ENCODE measurements at regions not wholly inside any gene's neighbourhood (a gene's known extent, or its start where the extent isn't known, plus 50 kb on each side); places are given as distances from the start of the nearest gene placed in this dataset.

DNA sequence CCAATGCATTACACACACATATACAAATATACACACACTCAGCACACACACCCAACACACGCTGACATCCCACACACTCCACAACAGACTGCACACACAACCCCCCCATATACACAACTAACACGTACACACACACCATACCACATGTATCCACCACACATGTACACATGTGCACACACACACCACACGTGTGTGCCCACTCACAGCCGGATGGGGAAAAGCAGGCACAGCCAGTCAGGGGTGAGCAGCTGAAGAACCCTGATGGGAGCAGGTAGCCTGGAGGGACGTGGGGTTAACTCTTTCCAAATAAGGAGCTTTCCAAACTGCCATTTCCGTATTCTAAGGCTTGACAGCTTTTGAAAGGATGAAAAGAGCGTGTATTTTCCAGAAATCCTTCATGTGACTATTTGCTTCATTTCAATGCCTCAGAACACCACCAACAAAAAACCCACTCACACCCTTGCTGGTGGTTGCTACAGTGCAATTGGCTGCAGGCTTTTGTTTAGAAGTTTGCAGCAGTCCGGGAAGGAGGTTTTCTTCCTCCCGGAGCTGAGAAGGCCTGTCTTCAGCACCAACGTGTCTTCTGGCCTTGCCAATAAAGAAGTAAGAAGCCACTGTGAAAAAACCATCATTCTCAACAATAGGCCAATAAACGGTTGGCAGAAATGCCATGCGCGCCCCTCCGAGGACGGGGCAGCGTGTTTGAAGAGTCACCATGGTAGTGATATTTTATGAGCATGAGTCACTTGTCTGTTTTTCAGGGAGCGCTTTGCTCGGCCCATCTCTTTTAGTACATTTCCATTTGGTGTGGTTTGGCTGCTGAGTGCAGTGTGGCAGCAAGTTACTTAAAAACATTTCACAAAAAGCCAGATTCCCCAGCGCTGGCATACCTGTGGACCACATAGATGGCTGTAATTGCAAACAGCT, 131.3 kb upstream of the GMDS start:
- no peak overlapping the region for H3K9ac ChIP-seq (ENCODE audit: low read length in 5 of 5)
- H3K4me3 ChIP-seq (ENCODE audit: low read depth in 1 of 5, low read length in 5 of 5) = no peak overlapping the region

DNA sequence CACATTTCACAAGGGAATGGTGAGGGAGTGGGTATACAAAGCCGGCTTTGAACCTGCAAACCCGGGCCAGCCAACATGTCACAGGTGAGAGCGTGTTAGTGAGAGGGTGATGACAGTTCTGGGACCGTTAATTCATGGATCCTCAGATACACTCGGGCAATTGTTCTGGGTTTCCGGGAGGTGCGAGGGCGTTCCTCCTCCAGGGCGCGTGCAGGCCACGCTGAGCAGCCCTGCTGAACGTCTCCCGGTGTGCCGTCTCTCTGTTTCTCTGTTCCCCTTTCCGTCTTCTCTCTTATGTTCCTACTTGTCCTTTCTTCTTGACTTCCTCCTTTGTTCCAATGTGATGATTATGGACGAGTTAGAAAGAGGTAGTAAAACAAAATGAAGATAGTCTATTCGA, 130.0 kb upstream of the GMDS start:
- Histone ChIP-seq H3K27me3 (ENCODE audit: control insufficient read depth in 5 of 5, insufficient read depth in 4 of 5, low read length in 5 of 5) (no peaks in the 10 kb centered on the region), H3K4me3 (ENCODE audit: low read depth in 1 of 5, low read length in 5 of 5) (no peak overlapping the region), H3K27ac (ENCODE audit: low read depth, low read length) (no peak overlapping the region), H3K9ac (ENCODE audit: low read length in 5 of 5) (no peak overlapping the region), H3K9me3 (ENCODE audit: control insufficient read depth in 5 of 5, low read length in 5 of 5) (no peaks in the 10 kb centered on the region), H3K4me1 (ENCODE audit: control insufficient read depth in 5 of 5, insufficient read depth in 5 of 5, low read length in 5 of 5) (no peaks in the 10 kb centered on the region), H3K36me3 (ENCODE audit: control insufficient read depth in 5 of 5, insufficient read depth in 5 of 5, low read length in 5 of 5) (no peaks in the 10 kb centered on the region)

More for the DNA sequence above, 131.3 kb upstream of the GMDS start:
- no peaks in the 10 kb centered on the region for H3K9me3 ChIP-seq (ENCODE audit: control insufficient read depth in 5 of 5, low read length in 5 of 5)
- H3K27me3 ChIP-seq (ENCODE audit: control insufficient read depth in 5 of 5, insufficient read depth in 4 of 5, low read length in 5 of 5) = no peaks in the 10 kb centered on the region
- no peak overlapping the region for H3K27ac ChIP-seq (ENCODE audit: low read depth, low read length)
- H3K36me3 ChIP-seq (ENCODE audit: control insufficient read depth in 5 of 5, insufficient read depth in 5 of 5, low read length in 5 of 5) = no peaks in the 10 kb centered on the region
- no peaks in the 10 kb centered on the region for H3K4me1 ChIP-seq (ENCODE audit: control insufficient read depth in 5 of 5, insufficient read depth in 5 of 5, low read length in 5 of 5)

DNA sequence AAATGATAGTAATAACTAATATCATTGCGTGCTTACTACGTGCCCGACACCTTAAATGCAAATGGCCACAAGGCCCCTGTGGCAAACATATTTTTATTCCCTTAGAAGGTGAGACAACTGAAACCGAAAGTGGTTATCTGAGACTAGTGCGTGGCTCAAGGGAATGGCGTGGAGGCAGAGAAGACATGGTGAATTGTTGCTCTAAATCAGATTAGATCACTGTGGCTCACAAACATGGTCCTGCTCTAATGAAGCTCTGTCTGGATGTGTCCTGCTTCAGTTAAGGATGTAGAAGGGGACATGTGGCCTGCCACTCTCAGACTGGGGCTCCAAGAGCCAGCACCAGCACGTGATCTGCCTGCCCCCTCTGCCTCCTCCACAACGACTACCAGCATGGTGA, 124.2 kb upstream of the GMDS start:
- H3K36me3 ChIP-seq (ENCODE audit: control insufficient read depth in 5 of 5, insufficient read depth in 5 of 5, low read length in 5 of 5) = no peaks in the 10 kb centered on the region
- H3K9me3 ChIP-seq (ENCODE audit: control insufficient read depth in 5 of 5, low read length in 5 of 5) = no peaks in the 10 kb centered on the region
- no peak overlapping the region for H3K9ac ChIP-seq (ENCODE audit: low read length in 5 of 5)
- H3K4me1 ChIP-seq (ENCODE audit: control insufficient read depth in 5 of 5, insufficient read depth in 5 of 5, low read length in 5 of 5) = peaks cover 0 to 3% (median 0%) of the 10 kb centered on the region in 5 donors
- no peak overlapping the region for H3K27ac ChIP-seq (ENCODE audit: low read depth, low read length)
- no peaks in the 10 kb centered on the region for H3K27me3 ChIP-seq (ENCODE audit: control insufficient read depth in 5 of 5, insufficient read depth in 4 of 5, low read length in 5 of 5)
- H3K4me3 ChIP-seq (ENCODE audit: low read depth in 1 of 5, low read length in 5 of 5) = no peak overlapping the region

DNA sequence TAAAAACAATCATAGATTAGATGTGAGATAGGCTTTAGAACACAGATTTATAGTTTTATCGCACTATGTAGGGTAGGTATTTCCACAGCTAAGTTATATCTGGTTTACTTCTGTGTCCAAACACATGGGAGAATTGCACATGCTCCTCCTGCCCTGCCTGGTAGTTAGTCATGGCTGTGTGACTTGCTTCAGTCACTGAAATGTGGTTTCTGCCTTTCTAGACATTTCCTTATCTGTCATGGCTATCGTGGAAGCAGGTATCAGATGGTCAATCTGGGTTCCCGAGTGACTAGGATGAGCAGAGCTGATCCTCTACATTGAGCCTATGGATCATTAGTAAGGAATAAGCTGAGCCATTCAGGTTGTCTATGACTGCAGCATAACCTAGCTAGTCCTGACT, 117.8 kb upstream of the GMDS start:
- Histone ChIP-seq H3K4me3 (ENCODE audit: low read depth in 1 of 5, low read length in 5 of 5) (no peak overlapping the region), H3K36me3 (ENCODE audit: control insufficient read depth in 5 of 5, insufficient read depth in 5 of 5, low read length in 5 of 5) (peaks cover 0 to 4% (median 0%) of the 10 kb centered on the region in 5 donors), H3K27ac (ENCODE audit: low read depth, low read length) (no peak overlapping the region), H3K9me3 (ENCODE audit: control insufficient read depth in 5 of 5, low read length in 5 of 5) (no peaks in the 10 kb centered on the region), H3K27me3 (ENCODE audit: control insufficient read depth in 5 of 5, insufficient read depth in 4 of 5, low read length in 5 of 5) (no peaks in the 10 kb centered on the region), H3K4me1 (ENCODE audit: control insufficient read depth in 5 of 5, insufficient read depth in 5 of 5, low read length in 5 of 5) (peaks cover 0 to 12% (median 4%) of the 10 kb centered on the region in 5 donors), H3K9ac (ENCODE audit: low read length in 5 of 5) (no peak overlapping the region)

DNA sequence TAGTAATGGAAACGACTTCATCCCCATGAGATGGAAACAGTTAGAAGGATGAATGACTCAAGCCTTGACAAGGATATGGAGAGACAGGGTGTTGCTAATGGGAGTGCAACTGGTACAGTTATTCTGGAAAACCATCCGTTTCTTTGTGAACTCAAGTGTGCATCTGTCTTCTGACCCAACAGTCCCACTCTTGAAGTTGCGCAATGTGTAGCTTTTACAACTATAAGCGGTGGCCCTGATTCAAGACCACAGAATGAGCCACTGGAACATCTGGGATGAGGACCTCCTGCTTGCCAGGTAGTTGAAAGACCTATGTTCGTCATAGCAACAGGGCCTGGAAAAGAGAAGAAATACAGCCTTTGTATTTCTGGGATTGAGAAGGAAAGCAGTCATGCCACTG, 115.8 kb upstream of the GMDS start:
- Histone ChIP-seq H3K9me3 (ENCODE audit: control insufficient read depth in 5 of 5, low read length in 5 of 5) (no peaks in the 10 kb centered on the region), H3K9ac (ENCODE audit: low read length in 5 of 5) (no peak overlapping the region), H3K4me3 (ENCODE audit: low read depth in 1 of 5, low read length in 5 of 5) (no peak overlapping the region), H3K36me3 (ENCODE audit: control insufficient read depth in 5 of 5, insufficient read depth in 5 of 5, low read length in 5 of 5) (peaks cover 0 to 4% (median 0%) of the 10 kb centered on the region in 5 donors), H3K27me3 (ENCODE audit: control insufficient read depth in 5 of 5, insufficient read depth in 4 of 5, low read length in 5 of 5) (no peaks in the 10 kb centered on the region), H3K4me1 (ENCODE audit: control insufficient read depth in 5 of 5, insufficient read depth in 5 of 5, low read length in 5 of 5) (peaks cover 0 to 12% (median 4%) of the 10 kb centered on the region in 5 donors), H3K27ac (ENCODE audit: low read depth, low read length) (no peak overlapping the region)

DNA sequence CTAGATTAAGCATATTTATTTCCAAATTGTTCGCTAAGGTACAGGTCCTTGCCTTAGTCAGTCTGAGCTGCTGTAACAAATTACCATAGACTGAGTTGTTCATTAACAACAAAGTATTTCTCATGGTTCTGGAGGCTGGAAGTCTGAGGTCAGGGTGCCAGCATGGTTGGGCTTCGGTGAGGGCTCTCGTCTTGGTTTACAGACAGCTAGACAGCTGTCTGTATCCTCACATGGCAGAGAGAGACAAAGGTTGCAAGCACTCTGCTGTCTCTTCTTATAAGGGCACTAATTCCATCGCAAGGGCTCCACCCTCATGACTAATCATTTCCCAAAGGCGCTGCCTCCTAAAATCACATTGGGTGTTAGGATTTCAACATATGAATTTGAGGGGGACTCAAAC, 115.3 kb upstream of the GMDS start:
- H3K9me3 ChIP-seq (ENCODE audit: control insufficient read depth in 5 of 5, low read length in 5 of 5) = no peaks in the 10 kb centered on the region
- peaks cover 0 to 12% (median 4%) of the 10 kb centered on the region in 5 donors for H3K4me1 ChIP-seq (ENCODE audit: control insufficient read depth in 5 of 5, insufficient read depth in 5 of 5, low read length in 5 of 5)
- peaks cover 0 to 4% (median 0%) of the 10 kb centered on the region in 5 donors for H3K36me3 ChIP-seq (ENCODE audit: control insufficient read depth in 5 of 5, insufficient read depth in 5 of 5, low read length in 5 of 5)
- no peak overlapping the region for H3K9ac ChIP-seq (ENCODE audit: low read length in 5 of 5)
- no peak overlapping the region for H3K4me3 ChIP-seq (ENCODE audit: low read depth in 1 of 5, low read length in 5 of 5)
- H3K27me3 ChIP-seq (ENCODE audit: control insufficient read depth in 5 of 5, insufficient read depth in 4 of 5, low read length in 5 of 5) = no peaks in the 10 kb centered on the region
- H3K27ac ChIP-seq (ENCODE audit: low read depth, low read length) = no peak overlapping the region

DNA sequence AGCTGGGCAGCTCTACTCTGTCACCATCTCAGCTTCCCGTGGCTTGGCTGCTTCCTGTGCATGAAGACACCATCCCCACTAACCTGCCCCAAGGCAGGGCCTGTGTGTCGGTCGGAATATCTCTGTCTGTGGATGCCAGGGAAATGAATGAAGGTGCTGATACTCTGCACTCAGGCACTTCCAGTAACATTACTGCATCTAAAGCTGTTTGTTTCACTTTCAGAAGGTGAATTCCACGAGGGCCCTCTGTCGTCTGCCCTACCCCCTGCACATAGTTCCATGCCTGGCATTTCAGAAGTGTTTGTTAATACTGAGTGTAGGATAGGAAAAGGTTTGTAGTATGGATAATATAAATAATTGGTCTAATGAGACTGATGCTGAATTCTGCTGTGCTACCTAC, 114.7 kb upstream of the GMDS start:
- no peaks in the 10 kb centered on the region for H3K27me3 ChIP-seq (ENCODE audit: control insufficient read depth in 5 of 5, insufficient read depth in 4 of 5, low read length in 5 of 5)
- no peak overlapping the region for H3K27ac ChIP-seq (ENCODE audit: low read depth, low read length)
- H3K9ac ChIP-seq (ENCODE audit: low read length in 5 of 5) = no peak overlapping the region
- peaks cover 0 to 12% (median 4%) of the 10 kb centered on the region in 5 donors for H3K4me1 ChIP-seq (ENCODE audit: control insufficient read depth in 5 of 5, insufficient read depth in 5 of 5, low read length in 5 of 5)
- peaks cover 0 to 4% (median 0%) of the 10 kb centered on the region in 5 donors for H3K36me3 ChIP-seq (ENCODE audit: control insufficient read depth in 5 of 5, insufficient read depth in 5 of 5, low read length in 5 of 5)
- no peak overlapping the region for H3K4me3 ChIP-seq (ENCODE audit: low read depth in 1 of 5, low read length in 5 of 5)
- no peaks in the 10 kb centered on the region for H3K9me3 ChIP-seq (ENCODE audit: control insufficient read depth in 5 of 5, low read length in 5 of 5)

DNA sequence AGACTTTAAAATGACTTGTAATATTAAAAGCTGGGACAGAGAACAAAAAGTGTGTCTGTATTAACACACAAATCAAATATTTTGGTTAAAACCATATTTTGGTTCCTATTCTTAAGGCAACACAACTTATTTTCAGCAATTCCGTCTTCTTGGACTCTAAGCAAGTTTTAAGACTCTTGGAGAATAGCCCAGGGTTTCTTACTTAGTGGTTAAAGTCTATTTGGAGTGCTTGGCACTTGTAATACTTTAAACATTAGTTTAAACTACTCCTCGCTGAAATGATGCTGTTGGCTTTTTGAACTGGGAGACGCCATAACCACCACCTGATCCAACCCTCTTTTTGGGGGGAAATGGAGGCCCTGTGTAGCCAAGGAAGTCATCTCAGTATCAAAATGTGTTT, 109.7 kb upstream of the GMDS start:
- Histone ChIP-seq H3K27me3 (ENCODE audit: control insufficient read depth in 5 of 5, insufficient read depth in 4 of 5, low read length in 5 of 5) (no peaks in the 10 kb centered on the region), H3K27ac (ENCODE audit: low read depth, low read length) (no peak overlapping the region), H3K4me3 (ENCODE audit: low read depth in 1 of 5, low read length in 5 of 5) (no peak overlapping the region)

DNA sequence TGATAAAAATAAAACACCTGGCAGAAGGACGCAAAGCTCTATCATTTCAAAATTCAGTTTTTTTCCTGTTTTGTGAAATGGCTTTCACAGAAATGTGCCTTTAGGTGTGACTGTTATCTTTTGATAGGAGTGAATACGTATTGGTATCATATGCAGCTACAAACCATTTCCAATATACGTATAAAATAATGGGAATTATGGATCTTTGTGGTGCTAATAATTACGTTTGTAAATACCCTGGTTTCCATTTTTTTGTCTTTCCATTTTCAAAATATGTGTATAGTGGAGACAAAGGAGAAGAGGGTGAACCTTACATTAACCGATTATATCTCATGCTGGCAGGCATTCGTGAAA, 108.7 kb upstream of the GMDS start:
- Histone ChIP-seq H3K27me3 (ENCODE audit: control insufficient read depth in 5 of 5, insufficient read depth in 4 of 5, low read length in 5 of 5) (no peaks in the 10 kb centered on the region), H3K27ac (ENCODE audit: low read depth, low read length) (no peak overlapping the region), H3K4me3 (ENCODE audit: low read depth in 1 of 5, low read length in 5 of 5) (no peak overlapping the region), H3K4me1 (ENCODE audit: control insufficient read depth in 5 of 5, insufficient read depth in 5 of 5, low read length in 5 of 5) (peaks cover 0 to 2% (median 0%) of the 10 kb centered on the region in 5 donors), H3K36me3 (ENCODE audit: control insufficient read depth in 5 of 5, insufficient read depth in 5 of 5, low read length in 5 of 5) (no peaks in the 10 kb centered on the region), H3K9me3 (ENCODE audit: control insufficient read depth in 5 of 5, low read length in 5 of 5) (no peaks in the 10 kb centered on the region), H3K9ac (ENCODE audit: low read length in 5 of 5) (no peak overlapping the region)

More for the DNA sequence above, 109.7 kb upstream of the GMDS start:
- no peak overlapping the region for H3K9ac ChIP-seq (ENCODE audit: low read length in 5 of 5)
- peaks cover 0 to 4% (median 0%) of the 10 kb centered on the region in 5 donors for H3K36me3 ChIP-seq (ENCODE audit: control insufficient read depth in 5 of 5, insufficient read depth in 5 of 5, low read length in 5 of 5)
- H3K9me3 ChIP-seq (ENCODE audit: control insufficient read depth in 5 of 5, low read length in 5 of 5) = no peaks in the 10 kb centered on the region
- peaks cover 0 to 2% (median 0%) of the 10 kb centered on the region in 5 donors for H3K4me1 ChIP-seq (ENCODE audit: control insufficient read depth in 5 of 5, insufficient read depth in 5 of 5, low read length in 5 of 5)

DNA sequence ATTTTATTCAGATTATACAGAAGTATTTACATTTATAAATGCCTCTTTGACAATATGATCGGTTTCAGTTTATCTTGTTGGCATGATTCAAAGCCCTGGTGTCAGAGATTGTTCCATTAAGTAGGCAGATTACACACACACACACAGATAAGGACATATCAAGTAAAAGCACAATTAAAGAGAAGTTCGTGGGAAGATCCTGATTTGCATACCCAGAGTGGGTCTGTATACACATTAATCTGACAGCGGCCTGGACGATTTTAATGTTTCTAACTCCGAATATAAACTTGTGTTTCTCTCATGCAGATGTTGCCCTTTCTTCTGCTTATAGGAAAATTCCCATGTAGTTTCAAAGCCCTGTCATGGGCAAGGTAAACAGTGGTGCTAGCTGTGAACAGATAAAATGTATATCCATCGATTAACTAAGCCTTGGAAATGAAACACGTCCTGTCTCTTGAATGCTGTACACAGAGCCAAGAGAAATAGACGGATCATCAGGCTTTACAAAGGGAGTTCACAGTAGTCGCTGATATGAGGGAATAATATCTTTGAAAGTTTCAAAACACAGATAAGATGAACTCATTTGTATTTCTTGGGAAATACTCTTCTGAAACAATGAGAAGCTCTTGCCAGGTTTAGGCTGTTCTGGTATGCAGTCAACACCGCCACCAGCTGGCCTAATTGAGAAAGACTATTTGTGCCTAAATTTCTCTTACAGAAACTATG, 108.2 kb upstream of the GMDS start:
- no peak overlapping the region for H3K27ac ChIP-seq (ENCODE audit: low read depth, low read length)

More for the DNA sequence above, 108.2 kb upstream of the GMDS start:
- H3K4me1 ChIP-seq (ENCODE audit: control insufficient read depth in 5 of 5, insufficient read depth in 5 of 5, low read length in 5 of 5) = peaks cover 0 to 2% (median 0%) of the 10 kb centered on the region in 5 donors
- no peaks in the 10 kb centered on the region for H3K36me3 ChIP-seq (ENCODE audit: control insufficient read depth in 5 of 5, insufficient read depth in 5 of 5, low read length in 5 of 5)
- H3K27me3 ChIP-seq (ENCODE audit: control insufficient read depth in 5 of 5, insufficient read depth in 4 of 5, low read length in 5 of 5) = no peaks in the 10 kb centered on the region
- H3K9me3 ChIP-seq (ENCODE audit: control insufficient read depth in 5 of 5, low read length in 5 of 5) = no peaks in the 10 kb centered on the region
- H3K4me3 ChIP-seq (ENCODE audit: low read depth in 1 of 5, low read length in 5 of 5) = no peak overlapping the region
- no peak overlapping the region for H3K9ac ChIP-seq (ENCODE audit: low read length in 5 of 5)

All from subcutaneous abdominal adipose tissue (tissue), 5 donors.